ENCODE measurements at regions not wholly inside any gene's neighbourhood (a gene's known extent, or its start where the extent isn't known, plus 50 kb on each side); places are given as distances from the start of the nearest gene placed in this dataset.

DNA sequence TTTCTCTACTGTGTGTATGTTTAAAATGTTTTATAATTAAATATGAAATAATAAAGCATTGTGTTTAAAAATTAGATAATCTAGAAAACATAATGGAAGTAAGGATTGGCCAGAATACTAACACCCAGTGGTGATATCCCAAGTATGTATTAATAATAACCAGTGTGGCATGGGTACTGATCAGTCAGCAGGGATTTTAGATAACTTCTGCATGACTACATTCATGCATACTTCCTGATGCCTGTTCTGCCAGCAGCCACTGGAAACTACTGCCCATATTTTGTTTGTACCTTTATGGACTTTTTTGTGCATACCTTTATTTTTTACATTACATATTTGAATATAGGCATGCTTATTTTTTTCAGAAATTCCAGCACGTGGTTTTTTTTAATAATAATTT lies 156.6 kb upstream of the TMEM196 start:
- TF ChIP-seq, protein P1, sequence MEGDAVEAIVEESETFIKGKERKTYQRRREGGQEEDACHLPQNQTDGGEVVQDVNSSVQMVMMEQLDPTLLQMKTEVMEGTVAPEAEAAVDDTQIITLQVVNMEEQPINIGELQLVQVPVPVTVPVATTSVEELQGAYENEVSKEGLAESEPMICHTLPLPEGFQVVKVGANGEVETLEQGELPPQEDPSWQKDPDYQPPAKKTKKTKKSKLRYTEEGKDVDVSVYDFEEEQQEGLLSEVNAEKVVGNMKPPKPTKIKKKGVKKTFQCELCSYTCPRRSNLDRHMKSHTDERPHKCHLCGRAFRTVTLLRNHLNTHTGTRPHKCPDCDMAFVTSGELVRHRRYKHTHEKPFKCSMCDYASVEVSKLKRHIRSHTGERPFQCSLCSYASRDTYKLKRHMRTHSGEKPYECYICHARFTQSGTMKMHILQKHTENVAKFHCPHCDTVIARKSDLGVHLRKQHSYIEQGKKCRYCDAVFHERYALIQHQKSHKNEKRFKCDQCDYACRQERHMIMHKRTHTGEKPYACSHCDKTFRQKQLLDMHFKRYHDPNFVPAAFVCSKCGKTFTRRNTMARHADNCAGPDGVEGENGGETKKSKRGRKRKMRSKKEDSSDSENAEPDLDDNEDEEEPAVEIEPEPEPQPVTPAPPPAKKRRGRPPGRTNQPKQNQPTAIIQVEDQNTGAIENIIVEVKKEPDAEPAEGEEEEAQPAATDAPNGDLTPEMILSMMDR (IDR thresholded peaks at IDR 0.05): no peak
- no peak for TF ChIP-seq POLR2A (IDR thresholded peaks at IDR 0.05)
- no peak for TF ChIP-seq POLR2AphosphoS5 (IDR thresholded peaks at IDR 0.05)
